CD4-positive, CD25-positive, alpha-beta regulatory T cell (primary cell): ENCODE measurements at regions not wholly inside any gene's neighbourhood (a gene's known extent, or its start where the extent isn't known, plus 50 kb on each side); places are given as distances from the start of the nearest gene placed in this dataset.

Source experiments
- ATAC-seq, 2 donors: fragments of 150-1000 bp; cut with Tn5 transposase; one replicate each; pipeline ENCODE4 v1.10.0; 2021; ENCODE audit warnings: low read depth in 2 of 2, moderate number of reproducible peaks in 2 of 2, moderate library complexity in 1 of 2
- DNase-seq, 3 donors: peaks; one replicate each; pipeline versions ENCODE4 v3.0.0 to v3.0.0-alpha.2; 2012 to 2022; ENCODE audit warnings: mixed read lengths in 1 of 3
- H3K27ac ChIP-seq: one replicate; pipeline ENCODE4 v1.7.0; 2013; ENCODE audit warnings: mild to moderate bottlenecking, low read length; ENCODE audit not compliant: insufficient read depth, poor library complexity, severe bottlenecking
- H3K27me3 ChIP-seq: one replicate; pipeline ENCODE4 v1.7.0; 2013; ENCODE audit warnings: low read length; ENCODE audit not compliant: control insufficient read depth, insufficient read depth
- H3K36me3 ChIP-seq: one replicate; pipeline ENCODE4 v1.7.0; 2013; ENCODE audit warnings: mild to moderate bottlenecking, low read length, moderate library complexity; ENCODE audit not compliant: control insufficient read depth, insufficient read depth
- H3K4me1 ChIP-seq: 2 replicates; pipeline ENCODE4 v1.7.0; 2013; ENCODE audit warnings: mild to moderate bottlenecking, low read length; ENCODE audit not compliant: insufficient read depth, control insufficient read depth, poor library complexity, severe bottlenecking
- H3K4me3 ChIP-seq: one replicate; pipeline ENCODE4 v1.7.0; 2013; ENCODE audit warnings: low read depth, mild to moderate bottlenecking, low read length, moderate library complexity
- H3K9me3 ChIP-seq, 2 experiments: 1 replicate in 1 of 2; 2 replicates in 1 of 2; pipeline ENCODE4 v1.7.0; 2013; ENCODE audit warnings: low read length in 2 of 2, mild to moderate bottlenecking in 1 of 2, moderate library complexity in 1 of 2; ENCODE audit not compliant: control insufficient read depth in 2 of 2
- H3K27ac Mint-ChIP-seq, 3 donors: one replicate each; pipeline ENCODE4 v1.8.0; 2020 to 2022; ENCODE audit warnings: mild to moderate bottlenecking in 3 of 3, mixed read lengths in 3 of 3, moderate library complexity in 2 of 3
- H3K27me3 Mint-ChIP-seq: one replicate; pipeline ENCODE4 v1.8.0; 2022; ENCODE audit warnings: mild to moderate bottlenecking, mixed read lengths
- H3K36me3 Mint-ChIP-seq: one replicate; pipeline ENCODE4 v1.8.0; 2020; ENCODE audit warnings: mixed read lengths
- H3K4me1 Mint-ChIP-seq, 4 donors: one replicate each; pipeline ENCODE4 v1.8.0; 2020 to 2022; ENCODE audit warnings: mixed read lengths in 4 of 4, mild to moderate bottlenecking in 1 of 4
- H3K4me3 Mint-ChIP-seq, 4 donors: one replicate each; pipeline ENCODE4 v1.8.0; 2020 to 2022; ENCODE audit warnings: mild to moderate bottlenecking in 4 of 4, mixed read lengths in 4 of 4, moderate library complexity in 3 of 4
- H3K9me3 Mint-ChIP-seq, 7 donors: one replicate each; pipeline ENCODE4 v1.8.0; 2020 to 2022; ENCODE audit warnings: mixed read lengths in 7 of 7, mild to moderate bottlenecking in 3 of 7, moderate library complexity in 2 of 7

DNA sequence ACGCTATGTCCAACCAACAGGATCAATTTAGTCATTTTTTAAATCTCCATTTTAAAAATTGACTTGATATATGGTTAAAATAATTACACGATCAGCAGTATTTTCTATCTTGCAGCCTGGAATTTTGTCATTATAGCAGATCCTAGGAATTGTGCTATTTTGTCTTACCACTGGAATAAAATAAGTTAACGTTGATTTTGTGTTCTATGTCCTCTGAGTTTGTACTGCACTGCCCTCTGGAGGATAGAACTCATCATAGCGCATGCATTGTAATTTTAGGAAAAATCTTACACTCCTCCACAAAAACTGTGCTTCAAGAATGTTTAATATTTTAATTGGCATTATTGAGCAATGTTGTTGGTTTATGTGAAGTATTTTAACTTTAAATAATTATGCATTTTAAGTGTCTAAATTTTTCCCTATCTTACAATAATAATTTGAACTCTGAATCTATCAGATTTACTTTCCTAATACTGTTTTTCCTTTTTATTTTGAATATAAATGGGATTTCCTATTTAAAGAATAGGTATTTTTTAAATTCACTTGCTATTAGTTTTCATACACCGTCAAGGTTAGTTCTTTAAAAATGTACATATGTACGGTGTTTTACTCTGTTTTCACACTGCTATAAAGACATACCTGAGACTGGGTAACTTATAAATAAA, 220.1 kb downstream of the PPP1R3A start:
- H3K36me3 Mint-ChIP-seq, result no peaks in the 10 kb centered on the region
- Histone ChIP-seq H3K4me1 (no peaks in the 10 kb centered on the region), H3K27me3 (no peaks in the 10 kb centered on the region), H3K9me3 (no peaks in the 10 kb centered on the region), H3K36me3 (no peaks in the 10 kb centered on the region), H3K4me3 (no peak overlapping the region), H3K27ac (no peak overlapping the region)
- no peak overlapping the region for H3K4me3 Mint-ChIP-seq
- no peaks in the 10 kb centered on the region for H3K4me1 Mint-ChIP-seq
- peaks cover 0 to 2% (median 0%) of the 10 kb centered on the region in 7 donors for H3K9me3 Mint-ChIP-seq
- H3K27me3 Mint-ChIP-seq, result no peaks in the 10 kb centered on the region
- DNase-seq, result peak in 1 of 3 donors; percentile 4
- no peak for ATAC-seq
- no peak overlapping the region for H3K27ac Mint-ChIP-seq

DNA sequence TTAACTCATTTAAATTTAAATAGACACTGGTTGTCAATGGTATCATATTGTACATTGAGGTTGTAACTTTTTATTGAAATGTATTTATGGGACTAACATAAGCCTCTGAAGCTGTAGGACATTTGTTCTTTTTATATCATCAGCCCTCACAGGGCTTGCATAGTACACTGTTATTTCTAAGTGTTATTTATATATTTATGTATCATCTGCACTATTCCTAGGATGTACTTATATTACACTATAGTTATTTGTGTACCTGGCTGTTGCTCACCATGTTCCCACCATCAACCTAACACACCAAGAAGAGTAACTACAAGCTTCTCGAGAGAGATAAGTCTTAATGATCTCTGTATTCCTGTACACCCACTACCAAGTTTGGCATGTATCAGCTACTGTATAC, 224.7 kb downstream of the PPP1R3A start:
- no peaks in the 10 kb centered on the region for H3K9me3 ChIP-seq
- no peaks in the 10 kb centered on the region for H3K36me3 ChIP-seq
- H3K36me3 Mint-ChIP-seq, result no peaks in the 10 kb centered on the region
- no peak for DNase-seq
- H3K9me3 Mint-ChIP-seq, result peaks cover 0 to 2% (median 0%) of the 10 kb centered on the region in 7 donors
- no peaks in the 10 kb centered on the region for H3K4me1 Mint-ChIP-seq
- H3K4me3 Mint-ChIP-seq, result no peak overlapping the region
- ATAC-seq, result no peak
- no peaks in the 10 kb centered on the region for H3K4me1 ChIP-seq
- no peak overlapping the region for H3K27ac Mint-ChIP-seq
- H3K27me3 Mint-ChIP-seq, result no peaks in the 10 kb centered on the region
- H3K27ac ChIP-seq, result no peak overlapping the region
- no peaks in the 10 kb centered on the region for H3K27me3 ChIP-seq
- no peak overlapping the region for H3K4me3 ChIP-seq

DNA sequence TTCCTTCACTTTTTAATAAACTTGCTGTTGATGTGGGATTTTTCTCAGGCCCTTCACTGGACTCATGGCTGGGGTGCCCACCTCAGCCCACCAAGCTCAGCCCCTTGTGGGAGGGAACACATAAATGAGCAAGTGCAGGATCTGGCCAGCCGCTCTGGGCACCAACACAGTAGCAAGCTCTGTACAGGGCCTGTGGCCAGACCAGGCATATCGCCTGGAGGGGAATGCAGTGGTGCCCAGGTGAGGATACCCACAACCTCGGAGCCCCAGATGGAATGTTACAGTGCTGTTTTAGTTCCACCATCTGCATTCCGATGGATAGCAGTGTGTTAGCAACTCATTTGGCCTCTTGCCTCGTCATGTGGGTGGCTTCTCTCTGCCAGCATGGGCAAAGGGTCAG, 234.6 kb downstream of the PPP1R3A start:
- no peaks in the 10 kb centered on the region for H3K4me1 Mint-ChIP-seq
- H3K9me3 ChIP-seq, result no peaks in the 10 kb centered on the region
- no peaks in the 10 kb centered on the region for H3K36me3 ChIP-seq
- no peak overlapping the region for H3K27ac Mint-ChIP-seq
- H3K9me3 Mint-ChIP-seq, result peaks cover 0 to 2% (median 0%) of the 10 kb centered on the region in 7 donors
- no peak overlapping the region for H3K27ac ChIP-seq
- no peaks in the 10 kb centered on the region for H3K4me1 ChIP-seq
- H3K27me3 ChIP-seq, result no peaks in the 10 kb centered on the region
- H3K27me3 Mint-ChIP-seq, result no peaks in the 10 kb centered on the region
- H3K4me3 Mint-ChIP-seq, result no peak overlapping the region
- H3K4me3 ChIP-seq, result no peak overlapping the region
- no peak for ATAC-seq
- no peaks in the 10 kb centered on the region for H3K36me3 Mint-ChIP-seq
- no peak for DNase-seq

DNA sequence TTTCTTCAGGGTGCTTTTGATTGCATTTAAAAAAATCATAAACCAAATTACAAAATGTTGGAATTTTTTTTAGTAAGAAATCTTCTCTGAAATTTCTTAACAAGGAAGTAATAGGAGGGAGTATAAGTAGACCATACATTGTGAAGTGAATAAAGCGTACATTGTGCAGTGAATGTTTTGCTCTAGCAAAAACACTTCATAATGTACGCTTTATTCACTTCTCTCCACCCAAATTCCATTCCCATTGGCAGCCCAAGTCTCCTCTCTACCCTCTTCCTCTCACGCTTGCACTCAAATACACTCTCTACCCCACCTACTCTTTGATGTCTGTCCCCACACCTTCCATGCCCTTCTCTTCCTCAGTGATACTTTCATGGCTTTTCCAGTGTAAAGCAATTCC, 241.0 kb downstream of the PPP1R3A start:
- Mint-ChIP-seq H3K9me3 (peaks cover 0 to 9% (median 3%) of the 10 kb centered on the region in 7 donors), H3K4me3 (peak overlapping the region in 1 of 4 donors; percentile 79), H3K27me3 (no peaks in the 10 kb centered on the region), H3K4me1 (no peaks in the 10 kb centered on the region), H3K36me3 (no peaks in the 10 kb centered on the region), H3K27ac (no peak overlapping the region)
- Histone ChIP-seq H3K4me3 (no peak overlapping the region), H3K27me3 (no peaks in the 10 kb centered on the region), H3K36me3 (no peaks in the 10 kb centered on the region), H3K4me1 (no peaks in the 10 kb centered on the region), H3K9me3 (no peaks in the 10 kb centered on the region), H3K27ac (no peak overlapping the region)
- DNase-seq (no peak), ATAC-seq (no peak)

DNA sequence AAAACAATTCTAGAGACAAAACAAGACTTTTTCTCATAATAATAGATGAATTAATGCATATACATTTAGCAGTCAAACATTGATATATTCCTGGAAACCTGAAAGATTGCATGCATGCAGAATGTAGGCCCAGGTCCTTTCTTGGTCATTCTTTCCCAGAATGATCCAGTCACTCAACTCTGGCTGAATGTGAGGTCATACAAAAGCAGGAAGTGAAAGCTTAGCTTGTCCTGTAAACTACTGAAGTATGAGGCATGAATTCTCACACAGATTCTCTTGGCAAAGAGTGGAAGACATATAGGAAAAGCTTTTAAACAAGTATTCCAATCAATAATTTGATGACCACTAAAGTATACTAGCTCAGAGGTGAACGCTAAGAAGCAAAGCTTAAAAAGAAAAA, 253.9 kb downstream of the PPP1R3A start:
- no peak overlapping the region for H3K27ac Mint-ChIP-seq
- Histone ChIP-seq H3K27ac (no peak overlapping the region), H3K9me3 (no peaks in the 10 kb centered on the region), H3K36me3 (no peaks in the 10 kb centered on the region), H3K4me1 (no peaks in the 10 kb centered on the region), H3K27me3 (no peaks in the 10 kb centered on the region), H3K4me3 (no peak overlapping the region)
- no peaks in the 10 kb centered on the region for H3K4me1 Mint-ChIP-seq
- H3K36me3 Mint-ChIP-seq, result no peaks in the 10 kb centered on the region
- no peaks in the 10 kb centered on the region for H3K27me3 Mint-ChIP-seq
- DNase-seq (no peak), ATAC-seq (no peak)
- H3K4me3 Mint-ChIP-seq, result no peak overlapping the region
- H3K9me3 Mint-ChIP-seq, result peaks cover 0 to 10% (median 2%) of the 10 kb centered on the region in 7 donors

DNA sequence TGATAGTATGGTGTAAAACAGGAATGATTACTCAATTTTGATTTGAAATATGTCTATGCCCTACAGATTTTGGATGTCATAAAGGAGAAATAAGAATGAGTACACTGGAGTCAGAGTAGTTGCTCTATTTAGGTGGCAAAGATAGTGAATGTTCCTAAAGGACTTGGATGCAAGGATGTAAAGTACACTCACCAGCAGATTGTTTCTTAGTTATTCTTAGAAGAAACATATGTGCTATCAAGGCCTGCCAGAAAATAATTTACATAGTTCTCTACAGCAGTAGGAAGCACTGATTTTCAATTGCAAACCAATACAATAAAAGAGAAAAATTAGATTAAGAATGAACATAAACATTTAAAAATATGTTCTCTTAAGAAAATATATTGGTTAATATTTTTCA, 259.4 kb downstream of the PPP1R3A start:
- H3K9me3 Mint-ChIP-seq, result peaks cover 0 to 5% (median 2%) of the 10 kb centered on the region in 7 donors
- H3K36me3 Mint-ChIP-seq, result no peaks in the 10 kb centered on the region
- DNase-seq, result no peak
- Histone ChIP-seq H3K36me3 (no peaks in the 10 kb centered on the region), H3K9me3 (no peaks in the 10 kb centered on the region), H3K27ac (no peak overlapping the region), H3K27me3 (no peaks in the 10 kb centered on the region), H3K4me3 (no peak overlapping the region), H3K4me1 (no peaks in the 10 kb centered on the region)
- no peak overlapping the region for H3K27ac Mint-ChIP-seq
- no peak for ATAC-seq
- no peak overlapping the region for H3K4me3 Mint-ChIP-seq
- H3K27me3 Mint-ChIP-seq, result no peaks in the 10 kb centered on the region
- H3K4me1 Mint-ChIP-seq, result peaks cover 0 to 3% (median 0%) of the 10 kb centered on the region in 4 donors

DNA sequence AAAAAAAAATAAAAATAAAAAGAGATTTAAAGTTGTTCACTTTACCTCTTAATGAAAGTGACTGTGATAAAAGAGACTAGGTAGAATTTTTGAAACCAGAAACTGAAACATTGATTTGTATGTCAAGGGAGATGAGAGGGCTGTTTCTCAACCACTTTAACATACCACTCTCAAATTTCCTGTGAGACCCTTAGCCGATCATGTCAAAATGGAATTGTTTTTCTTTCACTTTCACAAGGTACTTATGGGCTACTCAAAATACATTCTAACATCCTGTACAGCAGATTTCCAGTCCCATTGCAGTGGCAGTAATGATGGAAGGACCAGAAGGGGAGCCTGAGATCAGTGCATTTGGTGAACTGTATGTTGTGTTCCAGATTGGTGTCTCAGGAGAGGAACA, 261.2 kb downstream of the PPP1R3A start:
- Histone ChIP-seq H3K27ac (no peak overlapping the region), H3K9me3 (no peaks in the 10 kb centered on the region), H3K4me3 (no peak overlapping the region), H3K4me1 (no peaks in the 10 kb centered on the region), H3K36me3 (no peaks in the 10 kb centered on the region), H3K27me3 (no peaks in the 10 kb centered on the region)
- DNase-seq (no peak), ATAC-seq (no peak)
- no peak overlapping the region for H3K27ac Mint-ChIP-seq
- peaks cover 0 to 6% (median 2%) of the 10 kb centered on the region in 7 donors for H3K9me3 Mint-ChIP-seq
- no peaks in the 10 kb centered on the region for H3K27me3 Mint-ChIP-seq
- H3K4me3 Mint-ChIP-seq, result no peak overlapping the region
- H3K36me3 Mint-ChIP-seq, result no peaks in the 10 kb centered on the region
- peaks cover 0 to 3% (median 0%) of the 10 kb centered on the region in 4 donors for H3K4me1 Mint-ChIP-seq

DNA sequence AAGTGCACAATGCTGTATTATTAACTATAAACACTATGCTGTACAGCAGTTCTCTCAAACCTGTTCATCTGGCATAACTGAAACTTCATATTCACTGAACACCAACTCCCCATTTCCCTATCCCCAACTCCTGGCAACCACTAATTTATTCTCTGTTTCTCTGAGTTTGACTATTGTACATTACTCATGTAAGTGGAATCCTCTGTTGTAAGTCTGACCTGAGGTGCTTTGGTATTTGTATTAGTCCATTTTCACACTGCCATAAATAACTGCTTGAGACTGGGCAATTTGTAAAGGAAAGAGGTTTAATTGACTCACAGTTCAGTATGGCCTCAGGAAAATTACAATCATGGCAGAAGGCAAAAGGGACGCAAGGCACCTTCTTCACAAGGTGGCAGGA, 266.3 kb downstream of the PPP1R3A start:
- no peaks in the 10 kb centered on the region for H3K27me3 Mint-ChIP-seq
- DNase-seq (no peak), ATAC-seq (no peak)
- Histone ChIP-seq H3K27me3 (no peaks in the 10 kb centered on the region), H3K4me3 (no peak overlapping the region), H3K4me1 (no peaks in the 10 kb centered on the region), H3K36me3 (no peaks in the 10 kb centered on the region), H3K9me3 (no peaks in the 10 kb centered on the region), H3K27ac (no peak overlapping the region)
- H3K9me3 Mint-ChIP-seq, result peaks cover 0 to 6% (median 2%) of the 10 kb centered on the region in 7 donors
- no peak overlapping the region for H3K27ac Mint-ChIP-seq
- no peaks in the 10 kb centered on the region for H3K36me3 Mint-ChIP-seq
- no peak overlapping the region for H3K4me3 Mint-ChIP-seq
- H3K4me1 Mint-ChIP-seq, result peaks cover 0 to 3% (median 0%) of the 10 kb centered on the region in 4 donors
